GM12891 (cell line): ENCODE measurements at regions not wholly inside any gene's neighbourhood (a gene's known extent, or its start where the extent isn't known, plus 50 kb on each side); places are given as distances from the start of the nearest gene placed in this dataset.
"Not testable (repeated sequence)": the region's sequence is repeated elsewhere in the genome, so short reads cannot be mapped to it uniquely, and the experiment has no call there.

Source experiments
- DNase-seq: peaks from one replicate; pipeline ENCODE4 v3.0.0; 2011; ENCODE audit warnings: low spot score; ENCODE audit not compliant: insufficient read length
- FAIRE-seq: peaks from 2 replicates; lab custom pipeline; 2011; peaks lifted over from hg19 to GRCh38; lab: Jason Lieb, UNC
- PAX5 ChIP-seq: IDR thresholded peaks from 2 replicates; pipeline ENCODE4 v1.6.1; 2011; ENCODE audit warnings: low read length, moderate library complexity, mild to moderate bottlenecking; ENCODE audit not compliant: insufficient read depth, severe bottlenecking
- POLR2A ChIP-seq: IDR thresholded peaks from 2 replicates; pipeline ENCODE4 v1.6.1; 2011; ENCODE audit warnings: low read depth, low read length, control low read depth
- POLR2AphosphoS5 ChIP-seq: IDR thresholded peaks from 2 replicates; pipeline ENCODE4 v1.6.1; 2011; ENCODE audit warnings: low read depth, low read length, control low read depth
- POU2F2 ChIP-seq: IDR thresholded peaks from 2 replicates; pipeline ENCODE4 v1.6.1; 2011; ENCODE audit warnings: low read depth, mild to moderate bottlenecking, control low read depth, low read length, moderate library complexity
- SPI1 ChIP-seq: IDR thresholded peaks from 2 replicates; pipeline ENCODE4 v1.6.1; 2011; ENCODE audit warnings: low read depth, low read length, control low read depth
- TAF1 ChIP-seq: IDR thresholded peaks from 2 replicates; pipeline ENCODE4 v1.6.1; 2011; ENCODE audit warnings: low read depth, low read length, control low read depth

DNA sequence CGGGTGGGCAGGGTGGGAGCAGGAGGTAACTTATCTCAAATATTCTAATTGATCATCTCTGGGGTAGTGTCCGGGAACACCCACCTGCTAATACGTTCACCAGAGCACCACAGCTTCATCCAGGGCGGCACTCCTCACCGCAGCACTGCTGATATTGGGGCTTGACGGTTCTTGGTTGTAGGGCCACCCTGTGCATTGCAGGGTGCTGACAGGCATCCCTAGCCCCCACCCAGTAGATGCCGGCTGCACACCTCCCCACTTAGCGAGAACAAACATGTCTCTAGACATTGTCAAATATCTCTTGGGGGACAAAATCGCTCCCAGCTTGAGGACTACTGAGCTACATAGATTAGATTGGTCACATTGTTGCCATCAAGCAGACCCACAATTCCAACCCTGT is 73.9 kb upstream of the WASF3 start:
- DNase-seq = no peak
- no peak for FAIRE-seq
- no peak for TF ChIP-seq POU2F2
- no peak for TF ChIP-seq POLR2AphosphoS5
- TF ChIP-seq POLR2A = no peak
- TF ChIP-seq SPI1 = no peak
- no peak for TF ChIP-seq TAF1
- no peak for TF ChIP-seq PAX5

GRCh38 chr13:26484196-26484595 is 73.3 kb upstream of the WASF3 start:
- FAIRE-seq = no peak
- TF ChIP-seq PAX5 (no peak), TAF1 (no peak), SPI1 (no peak), POLR2A (no peak), POU2F2 (no peak), POLR2AphosphoS5 (no peak)
- DNase-seq = no peak

- no peak for FAIRE-seq
- TF ChIP-seq PAX5 (no peak), POLR2AphosphoS5 (no peak), POU2F2 (no peak), SPI1 (no peak), POLR2A (no peak), TAF1 (no peak)
- DNase-seq = no peak
These were observed 72.2 kb upstream of the WASF3 start for GRCh38 chr13:26485288-26485687.

DNA sequence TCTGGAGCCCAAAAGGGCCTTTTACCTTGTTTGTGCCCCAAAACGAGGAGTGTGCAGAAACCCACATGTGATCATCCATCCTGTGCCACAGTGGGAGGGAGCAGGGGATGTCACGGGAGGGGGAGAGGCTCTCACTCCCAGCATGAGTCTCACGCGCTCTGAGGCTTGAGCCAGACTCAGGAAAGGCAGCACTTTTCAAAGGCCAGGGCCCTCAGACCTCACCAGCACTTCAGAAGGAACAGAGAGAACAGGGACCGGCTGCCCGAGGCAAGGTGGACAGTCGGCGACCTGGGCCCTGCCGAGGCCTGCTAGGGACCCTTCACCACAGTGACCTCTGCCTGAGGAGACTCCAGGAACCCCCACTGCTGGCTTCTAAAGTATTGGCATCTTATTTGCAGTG is 71.7 kb upstream of the WASF3 start:
- TF ChIP-seq SPI1 (no peak), TAF1 (no peak), POLR2A (no peak), PAX5 (no peak), POLR2AphosphoS5 (no peak), POU2F2 (no peak)
- no peak for FAIRE-seq
- no peak for DNase-seq

DNA sequence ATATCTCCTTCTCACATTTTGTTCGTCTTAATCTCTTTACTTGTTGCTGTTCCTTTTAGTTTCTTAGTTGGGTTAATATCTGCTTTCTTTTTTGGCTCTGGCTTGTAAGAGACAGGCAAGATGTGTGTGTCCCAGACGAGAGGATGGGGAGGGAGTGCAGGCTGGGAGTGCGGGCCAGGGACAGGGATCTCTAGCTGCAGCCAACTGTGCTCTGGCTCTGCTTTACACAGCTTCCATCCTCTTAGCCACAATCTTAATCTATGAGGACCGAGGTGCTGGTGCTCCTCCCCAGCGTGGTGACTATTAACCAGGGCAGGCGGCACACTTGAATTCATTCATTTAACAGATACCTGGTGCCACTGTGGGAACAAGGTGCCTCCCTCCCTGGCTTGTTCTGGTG is 70.9 kb upstream of the WASF3 start:
- TF ChIP-seq SPI1 (no peak), PAX5 (no peak), POLR2AphosphoS5 (no peak), TAF1 (no peak), POU2F2 (no peak), POLR2A (no peak)
- no peak for FAIRE-seq
- no peak for DNase-seq

DNA sequence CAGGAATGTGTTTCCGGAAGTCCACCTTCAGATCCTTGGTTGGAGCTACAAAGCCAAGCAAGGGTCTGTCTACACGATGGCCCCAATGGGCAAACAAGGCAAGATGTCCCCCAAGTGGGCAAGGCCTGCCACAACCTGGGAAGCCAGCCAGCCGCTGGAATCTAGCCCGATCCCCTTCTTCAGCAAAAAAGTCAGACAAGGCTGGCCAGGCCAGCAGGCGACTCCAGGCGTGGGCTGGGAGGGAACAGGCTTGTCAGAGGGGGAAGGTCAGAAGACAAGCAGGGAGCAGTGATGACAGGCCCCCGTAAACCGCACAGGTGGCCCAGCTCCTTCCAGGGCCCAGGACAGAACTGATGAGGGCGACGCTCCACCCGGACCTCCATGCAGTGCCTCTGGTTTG is 69.7 kb upstream of the WASF3 start:
- TF ChIP-seq TAF1 (no peak), POLR2A (no peak)
- no peak for FAIRE-seq
- DNase-seq = no peak

DNA sequence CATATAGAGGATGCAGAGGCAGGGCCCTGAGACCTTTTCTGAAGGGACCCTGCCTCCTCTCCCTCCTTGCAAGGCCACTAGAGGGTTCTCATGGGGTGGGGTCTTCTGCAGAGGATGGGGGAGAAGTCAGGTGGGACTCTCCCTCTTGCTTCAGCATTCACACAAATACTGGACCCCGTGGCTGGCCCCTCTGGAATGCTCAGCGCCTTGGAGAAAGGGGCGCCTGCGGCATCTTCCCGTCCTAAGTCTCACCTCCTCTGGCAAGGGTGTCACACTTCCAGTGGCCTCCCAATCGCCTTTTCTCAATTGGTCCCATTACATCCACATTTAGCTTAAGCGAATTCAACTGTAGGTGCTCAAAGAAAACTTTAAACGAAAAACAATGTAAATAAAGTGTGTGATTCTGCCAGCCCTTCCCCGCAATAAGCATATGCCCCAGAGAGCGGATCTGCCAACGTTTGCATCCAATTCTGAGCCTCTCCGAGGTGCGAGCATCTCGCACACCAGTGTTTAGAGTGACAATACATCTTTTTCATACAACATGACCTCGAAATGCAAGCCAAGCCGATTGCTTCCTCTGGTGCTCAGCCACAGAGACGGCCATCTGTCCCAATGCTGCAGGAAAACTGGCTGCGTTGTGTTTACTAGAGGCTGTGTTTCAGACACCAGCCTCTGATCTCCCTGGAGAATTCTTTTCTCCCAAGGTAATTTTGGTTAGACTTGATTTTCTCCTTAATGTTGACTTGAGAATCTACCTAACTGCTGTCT is 69.1 kb upstream of the WASF3 start:
- FAIRE-seq (no peak), DNase-seq (no peak)
- no peak for TF ChIP-seq SPI1
- no peak for TF ChIP-seq TAF1
- no peak for TF ChIP-seq POU2F2
- no peak for TF ChIP-seq PAX5
- TF ChIP-seq POLR2A = no peak
- no peak for TF ChIP-seq POLR2AphosphoS5

DNA sequence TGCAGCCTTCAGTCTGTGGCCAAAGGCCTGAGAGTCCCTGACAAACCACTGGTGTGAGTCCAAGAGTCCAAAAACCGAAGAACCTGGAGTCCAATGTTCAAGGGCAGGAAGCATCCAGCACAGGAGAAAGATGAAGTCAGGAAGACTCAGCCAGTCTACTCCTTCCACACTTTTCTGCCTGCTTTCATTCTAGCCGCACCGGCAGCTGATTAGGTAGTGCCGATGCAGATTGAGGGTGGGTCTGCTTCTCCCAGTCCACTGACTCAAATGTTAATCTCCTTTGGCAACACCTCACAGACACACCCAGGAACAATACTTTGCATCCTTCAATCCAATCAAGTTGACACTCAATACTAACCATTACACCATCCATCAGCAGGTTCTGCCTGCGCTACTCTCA is 65.2 kb upstream of the WASF3 start:
- not testable (repeated sequence) for FAIRE-seq, DNase-seq

DNA sequence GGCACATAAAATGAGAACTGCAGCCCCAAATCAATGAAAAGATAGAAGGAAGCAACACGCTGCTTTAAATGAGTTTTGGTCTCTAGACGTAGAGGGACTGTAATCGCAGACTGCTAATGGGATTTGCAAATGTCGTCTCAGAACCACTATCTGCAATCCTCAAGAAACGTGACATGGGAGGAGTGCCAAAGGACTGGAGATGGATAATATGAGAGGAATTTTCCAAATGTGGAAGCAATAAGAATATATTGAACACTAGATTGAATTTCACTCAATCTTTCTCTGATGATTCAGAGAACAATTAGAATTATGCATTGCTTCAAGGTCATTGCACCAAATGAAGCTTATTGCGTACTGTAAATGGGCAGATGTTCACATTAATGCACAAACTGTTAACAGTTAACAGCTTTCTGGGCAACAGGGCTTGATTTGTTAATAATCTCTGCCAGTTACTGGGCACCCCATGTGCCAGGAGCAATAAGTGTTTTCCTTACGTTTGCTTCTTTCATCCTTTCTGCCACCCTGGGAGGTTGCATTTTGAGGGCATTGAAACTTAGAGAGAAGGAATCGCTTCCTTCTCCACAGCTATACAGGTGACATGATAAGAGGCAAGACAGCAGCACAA is 62.8 kb upstream of the WASF3 start:
- FAIRE-seq (no peak), DNase-seq (no peak)
- TF ChIP-seq TAF1 (no peak), SPI1 (no peak)

- no peak for TF ChIP-seq POLR2A
- TF ChIP-seq TAF1 = no peak
- TF ChIP-seq SPI1 = no peak
- TF ChIP-seq PAX5 = no peak
- no peak for TF ChIP-seq POLR2AphosphoS5
- TF ChIP-seq POU2F2 = no peak
- FAIRE-seq (no peak), DNase-seq (no peak)
These were observed 61.7 kb upstream of the WASF3 start for GRCh38 chr13:26495750-26496149.
